Stomach (tissue), 8 donors: ENCODE measurements at regions not wholly inside any gene's neighbourhood (a gene's known extent, or its start where the extent isn't known, plus 50 kb on each side); places are given as distances from the start of the nearest gene placed in this dataset.

Experiments
- DNase-seq, 2 donors: peaks; one replicate each; pipeline versions ENCODE4 v3.0.0 to v3.0.0-alpha.2; 2013 to 2019
- H3K27ac ChIP-seq, 5 donors: fragments of 200-600 bp in 4 of 5; sonication (generic) in 4 of 5; one replicate each; pipeline ENCODE4 v1.5.1; 2013 to 2019; ENCODE audit warnings: mild to moderate bottlenecking in 1 of 5, moderate library complexity in 1 of 5
- H3K27me3 ChIP-seq, 3 donors: fragments of 200-600 bp; sonication (generic); one replicate each; pipeline ENCODE4 v1.5.1; 2017 to 2019; ENCODE audit warnings: mixed run types in 1 of 3
- H3K36me3 ChIP-seq, 4 donors: fragments of 200-600 bp; sonication (generic); 1 replicate in 3 of 4; 2 replicates in 1 of 4; pipeline ENCODE4 v1.5.1; 2016 to 2019
- H3K4me1 ChIP-seq, 4 donors: fragments of 200-600 bp; sonication (generic); one replicate each; pipeline ENCODE4 v1.5.1; 2016 to 2019
- H3K4me3 ChIP-seq, 4 donors: fragments of 200-600 bp; sonication (generic) in 3 of 4; one replicate each; pipeline ENCODE4 v1.5.1; 2016 to 2019; ENCODE audit warnings: mild to moderate bottlenecking in 1 of 4
- H3K9me3 ChIP-seq, 4 donors: fragments of 200-600 bp; sonication (generic); one replicate each; pipeline ENCODE4 v1.5.1; 2016 to 2019
- CTCF ChIP-seq, 7 experiments: fragments of 450-650 bp in 4 of 7; fragments of 200-600 bp in 3 of 7; sonication (generic) in 3 of 7; IDR thresholded peaks; one replicate each; pipeline ENCODE4 v1.5.1; 2016 to 2019; ENCODE audit warnings: antibody characterized with exemption in 7 of 7, control low read depth in 2 of 7, mild to moderate bottlenecking in 1 of 7
- EP300 ChIP-seq: sonication (generic); formaldehyde crosslinking; IDR thresholded peaks from one replicate; pipeline ENCODE4 v1.6.1; 2017; ENCODE audit warnings: antibody characterized with exemption
- POLR2A ChIP-seq, 4 donors: fragments of 450-650 bp; IDR thresholded peaks; one replicate each; pipeline ENCODE4 v1.6.1; 2016; ENCODE audit warnings: antibody characterized with exemption in 4 of 4, control low read depth in 2 of 4, mild to moderate bottlenecking in 1 of 4, moderate library complexity in 1 of 4
- POLR2AphosphoS5 ChIP-seq, 3 donors: sonication (generic); formaldehyde crosslinking; IDR thresholded peaks; one replicate each; pipeline ENCODE4 v1.6.1; 2016; ENCODE audit warnings: antibody characterized with exemption in 3 of 3
- WGBS, 5 donors: extraction: QIAGEN DNeasy Blood & Tissue Kit in 3 of 5; methylation state at CpG; one replicate each; pipeline versions ENCODE4 v1.1.5 to v1.1.7; 2013 to 2018; 5-methylcytosine and 5-hydroxymethylcytosine counted together
- intact Hi-C: fragments of 100-400 bp; cut with DNase I; formaldehyde crosslinking; loops from one replicate; pipeline ENCODE4 v1.15.1; 2023; ENCODE audit warnings: low total_unique reads
- donor health status: healthy with polysubstance abuse.
- donor health status: Bipolar disorder and iron deficiency.
- donor health status: healthy.

- 62 to 86% (median 70%) methylated on average over 2 of the region's 2 CpGs for WGBS, 5 donors
- intact Hi-C loops: no loop called here
- TF ChIP-seq POLR2A (IDR thresholded peaks at IDR 0.05) (no peak), POLR2AphosphoS5 (IDR thresholded peaks at IDR 0.05) (no peak), CTCF (IDR thresholded peaks at IDR 0.05) (no peak), EP300 (no peak)
- Histone ChIP-seq H3K27me3 (no peaks in the 10 kb centered on the region), H3K4me1 (no peaks in the 10 kb centered on the region), H3K9me3 (no peaks in the 10 kb centered on the region), H3K27ac (no peak overlapping the region), H3K36me3 (no peaks in the 10 kb centered on the region), H3K4me3 (no peak overlapping the region)
- DNase-seq: no peak
Measured at GRCh38 chr2:18198677-18199076, 320.2 kb downstream of the KCNS3 start.

DNA sequence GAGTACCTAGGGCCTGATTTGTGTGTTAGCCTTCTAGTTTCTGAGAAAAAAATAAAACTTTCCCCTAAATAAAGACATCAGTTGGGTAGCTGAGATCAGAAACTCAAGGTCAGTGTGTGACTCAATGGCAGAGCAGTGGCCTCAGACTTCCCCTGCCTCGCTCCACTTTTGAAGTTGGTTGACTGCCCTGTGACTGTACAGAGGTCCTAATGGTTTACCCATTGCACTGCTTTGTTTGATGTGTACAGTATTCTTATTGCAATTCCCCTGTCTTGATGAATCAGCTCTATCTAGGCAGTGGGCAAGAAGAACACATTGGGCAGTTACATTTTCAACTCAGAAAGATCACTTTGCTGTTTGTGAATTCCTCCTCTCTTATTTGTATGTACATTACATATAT, 315.7 kb downstream of the KCNS3 start:
- no peaks in the 10 kb centered on the region for H3K9me3 ChIP-seq
- H3K36me3 ChIP-seq: no peaks in the 10 kb centered on the region
- DNase-seq: no peak
- TF ChIP-seq POLR2A (IDR thresholded peaks at IDR 0.05): no peak
- TF ChIP-seq POLR2AphosphoS5 (IDR thresholded peaks at IDR 0.05): no peak
- TF ChIP-seq EP300: no peak
- H3K27ac ChIP-seq: no peak overlapping the region
- H3K4me1 ChIP-seq: no peaks in the 10 kb centered on the region
- intact Hi-C loops: no loop called here
- no peak overlapping the region for H3K4me3 ChIP-seq
- 85 to 100% (median 94%) methylated on average over 1 of the region's 1 CpG for WGBS, 5 donors
- H3K27me3 ChIP-seq: no peaks in the 10 kb centered on the region

DNA sequence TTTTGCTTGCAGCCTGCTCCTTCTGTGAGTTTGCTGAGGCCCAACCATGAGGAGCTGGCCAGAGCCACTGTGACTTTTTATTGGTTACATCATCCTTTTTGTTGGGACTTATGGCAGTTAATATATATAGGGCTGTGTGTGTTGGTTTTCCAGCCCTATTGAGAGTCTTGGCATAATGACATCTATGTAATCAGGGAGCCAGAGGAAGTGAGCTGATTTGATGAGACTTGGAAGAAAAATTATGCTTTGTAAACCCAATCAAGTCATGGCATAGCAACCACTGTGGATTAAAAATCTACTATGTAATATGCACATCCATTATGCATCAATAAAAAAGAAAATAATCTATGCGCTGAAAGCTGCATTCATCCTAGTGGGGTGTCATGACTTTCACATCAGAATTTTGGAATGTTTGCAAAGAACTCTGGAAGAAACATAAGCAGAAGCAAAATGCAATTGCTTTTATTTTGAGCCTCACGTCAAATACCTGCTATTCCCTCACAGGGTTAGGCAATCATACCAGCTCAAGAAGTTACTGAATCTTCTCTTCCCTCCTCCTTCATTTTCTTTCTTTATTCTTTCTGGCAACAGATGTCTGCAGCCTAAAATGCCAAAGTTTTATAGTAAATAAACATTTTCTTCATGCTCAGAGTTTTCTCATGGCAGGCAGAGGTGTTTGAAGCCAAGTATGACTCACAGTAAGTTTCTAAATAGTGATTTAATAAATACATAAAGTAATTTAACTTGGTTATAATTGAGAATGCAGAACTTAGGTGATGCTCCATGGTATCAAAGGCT, 308.5 kb downstream of the KCNS3 start:
- no peaks in the 10 kb centered on the region for H3K9me3 ChIP-seq
- intact Hi-C loops: no loop called here

DNA sequence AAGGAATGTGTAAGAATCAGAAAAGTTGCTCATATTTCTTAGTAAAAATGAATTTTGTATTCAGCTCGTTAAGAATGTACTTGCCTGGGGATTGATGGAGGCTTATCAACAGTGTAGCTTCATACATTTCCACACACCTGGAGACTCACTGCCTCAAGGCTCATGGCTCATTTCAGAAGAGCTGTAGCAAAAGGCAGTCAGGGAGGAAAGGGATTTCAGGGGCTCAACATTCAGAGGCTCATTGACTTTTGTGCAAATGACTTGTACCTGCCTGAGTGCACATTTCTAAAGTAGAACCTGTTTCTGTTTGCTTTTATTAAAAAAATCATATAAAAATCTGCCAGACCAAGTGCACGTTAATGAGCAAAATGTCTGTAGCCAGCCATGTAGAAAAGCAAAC, 304.4 kb downstream of the KCNS3 start:
- WGBS, 5 donors: 73 to 80% (median 79%) methylated on average over 2 of the region's 2 CpGs
- Histone ChIP-seq H3K4me3 (no peak overlapping the region), H3K4me1 (peaks cover 0 to 6% (median 0%) of the 10 kb centered on the region in 4 donors), H3K27ac (no peak overlapping the region), H3K27me3 (no peaks in the 10 kb centered on the region), H3K36me3 (no peaks in the 10 kb centered on the region), H3K9me3 (no peaks in the 10 kb centered on the region)
- TF ChIP-seq POLR2AphosphoS5 (IDR thresholded peaks at IDR 0.05) (no peak), POLR2A (IDR thresholded peaks at IDR 0.05) (no peak), EP300 (no peak), CTCF (IDR thresholded peaks at IDR 0.05) (no peak)
- DNase-seq: no peak
- intact Hi-C loops: no loop called here

More for the DNA sequence above, 308.5 kb downstream of the KCNS3 start:
- no peak overlapping the region for H3K4me3 ChIP-seq
- H3K27ac ChIP-seq: no peak overlapping the region
- DNase-seq: no peak
- TF ChIP-seq POLR2A (IDR thresholded peaks at IDR 0.05): no peak
- no peak for TF ChIP-seq POLR2AphosphoS5 (IDR thresholded peaks at IDR 0.05)
- TF ChIP-seq CTCF (IDR thresholded peaks at IDR 0.05): no peak
- H3K27me3 ChIP-seq: no peaks in the 10 kb centered on the region
- 45 to 52% (median 46%) methylated on average over 2 of the region's 2 CpGs for WGBS, 5 donors
- H3K36me3 ChIP-seq: no peaks in the 10 kb centered on the region
- peaks cover 0 to 6% (median 0%) of the 10 kb centered on the region in 4 donors for H3K4me1 ChIP-seq

DNA sequence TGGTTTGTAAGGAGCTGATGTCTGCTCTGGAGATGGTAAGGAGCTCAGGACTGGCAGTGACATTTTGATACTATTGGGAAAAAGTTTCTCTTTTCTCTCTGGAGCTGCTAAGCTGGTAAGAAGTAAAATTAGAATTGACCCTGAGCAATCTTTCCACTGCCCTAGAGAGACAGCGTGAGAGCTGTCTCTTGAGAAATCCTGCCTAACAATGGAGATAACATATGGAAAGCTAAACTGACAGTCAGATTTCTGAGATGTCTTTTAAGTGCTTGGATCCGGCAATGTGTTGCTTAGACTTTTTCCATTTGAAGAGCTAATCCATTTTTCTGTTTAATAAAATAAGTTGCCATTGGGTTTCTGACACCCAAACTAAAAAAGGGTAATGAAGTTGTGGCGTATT, 302.4 kb downstream of the KCNS3 start:
- intact Hi-C loops: no loop called here

More for the DNA sequence above, 302.4 kb downstream of the KCNS3 start:
- no peak overlapping the region for H3K27ac ChIP-seq
- H3K27me3 ChIP-seq: no peaks in the 10 kb centered on the region
- WGBS, 5 donors: 57 to 79% (median 69%) methylated on average over 3 of the region's 3 CpGs
- H3K9me3 ChIP-seq: no peaks in the 10 kb centered on the region
- no peak overlapping the region for H3K4me3 ChIP-seq
- no peaks in the 10 kb centered on the region for H3K4me1 ChIP-seq
- no peak for TF ChIP-seq EP300
- TF ChIP-seq POLR2A (IDR thresholded peaks at IDR 0.05): no peak
- TF ChIP-seq CTCF (IDR thresholded peaks at IDR 0.05): no peak
- DNase-seq: no peak
- H3K36me3 ChIP-seq: no peaks in the 10 kb centered on the region
